Tibial nerve (tissue), 4 donors: ENCODE measurements at regions not wholly inside any gene's neighbourhood (a gene's known extent, or its start where the extent isn't known, plus 50 kb on each side); places are given as distances from the start of the nearest gene placed in this dataset.

ENCODE experiments used
- DNase-seq, 2 donors: peaks; one replicate each; pipeline ENCODE4 v3.0.0-alpha.2; 2019; ENCODE audit warnings: low spot score in 2 of 2
- H3K27ac ChIP-seq, 4 donors: fragments of 200-600 bp; sonication (generic) in 3 of 4; one replicate each; pipeline ENCODE4 v1.5.1; 2017 to 2019; ENCODE audit warnings: mild to moderate bottlenecking in 1 of 4
- H3K27me3 ChIP-seq, 2 donors: fragments of 200-600 bp; sonication (generic) in 1 of 2; one replicate each; pipeline versions ENCODE4 v1.5.1 to v1.6.0; 2017 to 2019
- H3K36me3 ChIP-seq, 3 donors: fragments of 200-600 bp; sonication (generic); one replicate each; pipeline ENCODE4 v1.5.1; 2018 to 2019
- H3K4me1 ChIP-seq, 4 donors: fragments of 200-600 bp; sonication (generic) in 3 of 4; one replicate each; pipeline ENCODE4 v1.5.1; 2017 to 2019
- H3K4me3 ChIP-seq, 4 donors: fragments of 200-600 bp; sonication (generic) in 3 of 4; one replicate each; pipeline ENCODE4 v1.5.1; 2017 to 2019; ENCODE audit warnings: mild to moderate bottlenecking in 1 of 4, moderate library complexity in 1 of 4
- H3K9me3 ChIP-seq, 4 donors: fragments of 200-600 bp; sonication (generic) in 3 of 4; one replicate each; pipeline ENCODE4 v1.5.1; 2017 to 2019
- CTCF ChIP-seq, 5 experiments: fragments of 200-600 bp in 3 of 5; fragments of 450-650 bp in 2 of 5; sonication (generic) in 3 of 5; IDR thresholded peaks; one replicate each; pipeline ENCODE4 v1.5.1; 2016 to 2019; ENCODE audit warnings: antibody characterized with exemption in 5 of 5, mild to moderate bottlenecking in 3 of 5, moderate library complexity in 2 of 5
- EP300 ChIP-seq, 2 donors: sonication (generic); formaldehyde crosslinking; IDR thresholded peaks; one replicate each; pipeline ENCODE4 v1.6.1; 2017; ENCODE audit warnings: antibody characterized with exemption in 2 of 2, mild to moderate bottlenecking in 1 of 2
- POLR2A ChIP-seq, 2 donors: fragments of 450-650 bp; IDR thresholded peaks; one replicate each; pipeline ENCODE4 v1.6.1; 2017; ENCODE audit warnings: antibody characterized with exemption in 2 of 2, mild to moderate bottlenecking in 2 of 2, moderate library complexity in 2 of 2
- WGBS, 2 donors: methylation state at CpG; one replicate each; pipeline ENCODE4 v1.1.5; 2018; 5-methylcytosine and 5-hydroxymethylcytosine counted together

GRCh38 chr6:98574984-98575383 is 259.4 kb upstream of the POU3F2 start:
- no peak for DNase-seq
- no peak for TF ChIP-seq POLR2A (IDR thresholded peaks at IDR 0.05)
- TF ChIP-seq CTCF (IDR thresholded peaks at IDR 0.05), result no peak
- TF ChIP-seq EP300 (IDR thresholded peaks at IDR 0.05), result no peak
- Histone ChIP-seq H3K4me1 (peaks cover 0 to 11% (median 0%) of the 10 kb centered on the region in 4 donors), H3K27ac (peak overlapping the region in 1 of 4 donors; percentile 53), H3K27me3 (no peaks in the 10 kb centered on the region), H3K9me3 (no peaks in the 10 kb centered on the region), H3K36me3 (no peaks in the 10 kb centered on the region), H3K4me3 (no peak overlapping the region)
- 24 to 26% methylated on average over 5 of the region's 5 CpGs for WGBS, 2 donors

GRCh38 chr6:98576791-98577190 is 257.6 kb upstream of the POU3F2 start:
- Histone ChIP-seq H3K9me3 (no peaks in the 10 kb centered on the region), H3K27ac (no peak overlapping the region), H3K4me3 (no peak overlapping the region), H3K4me1 (peaks cover 0 to 11% (median 0%) of the 10 kb centered on the region in 4 donors), H3K36me3 (no peaks in the 10 kb centered on the region), H3K27me3 (no peaks in the 10 kb centered on the region)
- TF ChIP-seq POLR2A (IDR thresholded peaks at IDR 0.05), result no peak
- TF ChIP-seq CTCF (IDR thresholded peaks at IDR 0.05), result no peak
- no peak for TF ChIP-seq EP300 (IDR thresholded peaks at IDR 0.05)
- DNase-seq, result no peak

GRCh38 chr6:98578016-98578415 is 256.4 kb upstream of the POU3F2 start:
- Histone ChIP-seq H3K9me3 (no peaks in the 10 kb centered on the region), H3K4me1 (peaks cover 0 to 11% (median 0%) of the 10 kb centered on the region in 4 donors), H3K27ac (no peak overlapping the region), H3K4me3 (no peak overlapping the region), H3K27me3 (no peaks in the 10 kb centered on the region), H3K36me3 (no peaks in the 10 kb centered on the region)
- no peak for DNase-seq
- TF ChIP-seq POLR2A (IDR thresholded peaks at IDR 0.05), result no peak
- 38 to 76% methylated on average over 1 of the region's 1 CpG for WGBS, 2 donors

GRCh38 chr6:98579079-98579478 is 255.3 kb upstream of the POU3F2 start:
- no peaks in the 10 kb centered on the region for H3K9me3 ChIP-seq
- no peaks in the 10 kb centered on the region for H3K36me3 ChIP-seq
- TF ChIP-seq CTCF (IDR thresholded peaks at IDR 0.05) (no peak), POLR2A (IDR thresholded peaks at IDR 0.05) (no peak), EP300 (IDR thresholded peaks at IDR 0.05) (no peak)
- H3K27me3 ChIP-seq, result no peaks in the 10 kb centered on the region
- no peak for DNase-seq
- peaks cover 0 to 11% (median 0%) of the 10 kb centered on the region in 4 donors for H3K4me1 ChIP-seq
- no peak overlapping the region for H3K4me3 ChIP-seq
- 91 to 97% methylated on average over 1 of the region's 1 CpG for WGBS, 2 donors
- H3K27ac ChIP-seq, result no peak overlapping the region

- Histone ChIP-seq H3K9me3 (no peaks in the 10 kb centered on the region), H3K36me3 (no peaks in the 10 kb centered on the region), H3K27ac (no peak overlapping the region), H3K27me3 (no peaks in the 10 kb centered on the region), H3K4me3 (no peak overlapping the region), H3K4me1 (peaks cover 0 to 4% (median 0%) of the 10 kb centered on the region in 4 donors)
- no peak for TF ChIP-seq POLR2A (IDR thresholded peaks at IDR 0.05)
- TF ChIP-seq CTCF (IDR thresholded peaks at IDR 0.05), result no peak
- TF ChIP-seq EP300 (IDR thresholded peaks at IDR 0.05), result no peak
- WGBS, 2 donors, result 55 to 62% methylated on average over 1 of the region's 1 CpG
- DNase-seq, result no peak
These were observed 254.4 kb upstream of the POU3F2 start for GRCh38 chr6:98579941-98580340.

GRCh38 chr6:98581705-98582104 is 252.7 kb upstream of the POU3F2 start:
- DNase-seq, result no peak
- no peaks in the 10 kb centered on the region for H3K36me3 ChIP-seq
- no peak overlapping the region for H3K27ac ChIP-seq
- TF ChIP-seq CTCF (IDR thresholded peaks at IDR 0.05) (no peak), EP300 (IDR thresholded peaks at IDR 0.05) (no peak), POLR2A (IDR thresholded peaks at IDR 0.05) (no peak)
- 71 to 84% methylated on average over 1 of the region's 1 CpG for WGBS, 2 donors
- H3K4me1 ChIP-seq, result no peaks in the 10 kb centered on the region
- no peaks in the 10 kb centered on the region for H3K9me3 ChIP-seq
- H3K27me3 ChIP-seq, result no peaks in the 10 kb centered on the region
- no peak overlapping the region for H3K4me3 ChIP-seq
